Stimulated activated CD4-positive, alpha-beta T cell treated with anti-CD3 and anti-CD28 coated beads, Interleukin-1b, Interleukin-23, amount 100 ng/mL, for 48 hours (primary cell): ENCODE measurements at regions not wholly inside any gene's neighbourhood (a gene's known extent, or its start where the extent isn't known, plus 50 kb on each side); places are given as distances from the start of the nearest gene placed in this dataset.
"Not testable (repeated sequence)": the region's sequence is repeated elsewhere in the genome, so short reads cannot be mapped to it uniquely, and the experiment has no call there.

Experiments used
- DNase-seq: peaks from one replicate; pipeline ENCODE4 v3.0.0-alpha.2; 2020

- no peak for DNase-seq
These were observed 535.3 kb upstream of the HS3ST5 start for GRCh38 chr6:114878091-114878490.

- no peak for DNase-seq
These were observed 531.6 kb upstream of the HS3ST5 start for GRCh38 chr6:114874410-114874809.

DNA sequence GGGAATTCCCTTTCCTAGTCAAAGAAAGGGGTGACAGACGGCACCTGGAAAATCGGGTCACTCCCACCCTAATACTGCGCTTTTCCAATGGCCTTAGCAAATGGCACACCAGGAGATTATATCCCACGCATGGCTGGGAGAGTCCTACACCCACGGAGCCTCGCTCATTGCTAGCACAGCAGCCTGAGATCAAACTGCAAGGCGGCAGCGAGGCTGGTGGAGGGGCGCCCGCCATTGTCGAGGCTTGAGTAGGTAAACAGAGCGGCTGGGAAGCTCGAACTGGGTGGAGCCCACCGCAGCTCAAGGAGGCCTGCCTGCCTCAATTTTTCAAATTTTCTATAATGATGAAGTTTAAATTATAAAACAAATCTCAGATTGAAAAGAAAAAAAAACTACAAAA lies 522.7 kb upstream of the HS3ST5 start:
- not testable (repeated sequence) for DNase-seq

- DNase-seq, result no peak
These were observed 520.8 kb upstream of the HS3ST5 start for GRCh38 chr6:114863610-114864009.

DNA sequence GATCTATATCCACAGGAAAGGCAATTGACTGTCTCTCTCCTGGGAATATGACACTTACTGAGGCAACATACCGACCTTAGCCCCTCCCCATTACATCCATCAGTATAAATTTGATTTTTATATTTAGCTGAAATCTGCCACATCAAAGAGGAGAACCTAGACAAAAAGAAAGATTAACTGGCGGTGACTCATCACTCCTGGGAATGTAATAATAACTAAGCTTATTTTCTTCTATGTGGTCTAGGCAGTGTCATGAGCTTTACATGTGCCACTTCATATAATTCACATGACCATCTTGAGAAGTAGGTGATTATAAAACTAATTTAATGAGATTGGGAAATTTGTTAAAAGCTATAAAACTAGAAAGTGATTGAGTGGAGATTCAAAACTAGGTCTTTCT lies 520.0 kb upstream of the HS3ST5 start:
- no peak for DNase-seq

GRCh38 chr6:114862064-114862463 lies 519.2 kb upstream of the HS3ST5 start:
- DNase-seq, result no peak

DNA sequence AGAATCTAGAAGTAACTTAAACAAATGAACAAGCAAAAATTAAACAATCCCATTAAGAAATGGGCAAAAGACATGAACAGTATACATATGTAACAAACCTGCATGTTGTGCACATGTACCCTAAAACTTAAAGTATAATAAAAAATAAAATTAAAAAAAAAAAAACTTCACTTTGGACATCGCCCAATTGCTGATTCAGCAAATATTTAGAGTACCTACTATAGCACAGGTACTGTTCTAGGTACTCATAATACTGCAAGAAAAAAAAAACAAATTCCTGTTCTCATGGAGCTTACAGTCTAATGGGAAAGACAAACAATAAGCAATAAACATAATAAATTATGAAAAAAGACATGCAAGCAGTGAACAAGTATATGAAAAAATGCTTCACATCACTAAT lies 501.5 kb upstream of the HS3ST5 start:
- DNase-seq, result no peak

GRCh38 chr6:114839019-114839418 lies 496.2 kb upstream of the HS3ST5 start:
- no peak for DNase-seq

DNA sequence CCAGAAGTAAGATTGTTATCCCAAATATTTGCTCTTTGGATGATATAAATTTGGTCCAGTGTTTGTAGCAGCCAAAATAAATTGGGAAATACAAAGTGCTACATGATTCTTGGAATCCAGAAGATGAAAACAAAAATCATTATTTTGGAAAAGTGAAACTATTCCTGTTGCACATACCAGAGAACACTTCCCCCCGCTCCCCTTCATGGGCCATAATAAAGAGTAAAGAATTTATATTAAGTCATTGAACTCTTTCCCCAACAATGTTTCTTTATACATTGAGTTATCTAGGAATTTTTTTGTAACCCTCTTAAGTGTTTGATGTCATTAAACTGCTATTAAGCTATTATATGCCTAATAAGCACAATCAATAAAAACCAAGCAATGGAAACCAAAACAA lies 490.4 kb upstream of the HS3ST5 start:
- DNase-seq, result no peak

- no peak for DNase-seq
These were observed 487.7 kb upstream of the HS3ST5 start for GRCh38 chr6:114830515-114830914.

- no peak for DNase-seq
These were observed 484.3 kb upstream of the HS3ST5 start for GRCh38 chr6:114827135-114827534.

GRCh38 chr6:114824409-114824808 lies 481.6 kb upstream of the HS3ST5 start:
- no peak for DNase-seq

- no peak for DNase-seq
These were observed 473.9 kb upstream of the HS3ST5 start for GRCh38 chr6:114816678-114817077.

DNA sequence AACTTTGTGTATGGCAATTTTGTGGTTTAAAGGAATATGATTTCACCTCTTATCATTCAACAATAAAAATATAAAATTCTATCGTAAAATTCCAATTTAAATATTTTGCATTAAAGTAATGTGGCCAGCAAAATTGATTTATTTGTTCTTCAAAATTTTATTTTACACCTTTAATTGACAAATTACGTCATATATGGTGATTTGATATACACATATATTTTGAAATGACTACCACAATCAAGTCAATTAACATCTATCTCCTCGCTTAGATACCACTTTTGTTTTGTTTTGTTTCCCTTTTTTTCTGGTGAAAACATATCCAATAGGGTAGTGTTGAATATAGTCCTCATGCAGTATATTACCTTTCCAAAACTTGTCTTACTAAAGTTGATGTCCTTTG lies 467.6 kb upstream of the HS3ST5 start:
- no peak for DNase-seq

DNA sequence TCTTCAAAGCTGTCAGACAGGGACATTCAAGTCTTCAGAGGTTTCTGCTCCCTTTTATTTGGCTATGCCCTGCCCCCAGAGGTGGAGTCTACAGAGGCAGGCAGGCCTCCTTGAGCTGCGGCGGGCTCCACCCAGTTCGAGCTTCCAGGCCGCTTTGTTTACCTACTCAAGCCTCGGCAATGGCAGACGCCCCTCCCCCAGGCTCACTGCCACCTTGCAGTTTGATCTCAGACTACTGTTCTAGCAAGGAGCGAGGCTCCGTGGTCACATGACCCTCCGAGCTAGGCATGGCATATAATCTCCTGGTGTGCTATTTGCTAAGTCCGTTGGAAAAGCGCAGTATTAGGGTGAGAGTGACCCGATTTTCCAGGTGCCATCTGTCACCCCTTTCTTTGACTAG lies 462.6 kb upstream of the HS3ST5 start:
- not testable (repeated sequence) for DNase-seq

DNA sequence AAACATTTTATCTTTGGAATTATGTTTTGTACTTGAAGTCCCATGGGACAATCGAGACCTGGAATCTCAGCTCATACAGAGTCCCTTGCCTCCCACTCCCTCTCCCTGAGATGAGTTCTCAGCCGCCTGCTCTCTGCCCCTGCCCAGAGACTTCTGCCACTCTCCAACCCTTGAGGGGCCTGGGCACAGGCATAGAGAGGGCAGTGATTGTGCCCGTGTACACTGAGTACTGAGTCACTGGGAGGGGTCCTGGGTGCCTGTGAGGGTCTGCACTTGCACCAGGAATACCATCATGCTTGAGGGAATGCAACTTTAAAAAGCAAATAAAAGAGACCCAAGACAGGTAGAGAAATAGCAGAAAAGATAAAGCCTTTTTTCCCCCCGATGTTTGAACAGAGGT lies 453.8 kb upstream of the HS3ST5 start:
- no peak for DNase-seq

DNA sequence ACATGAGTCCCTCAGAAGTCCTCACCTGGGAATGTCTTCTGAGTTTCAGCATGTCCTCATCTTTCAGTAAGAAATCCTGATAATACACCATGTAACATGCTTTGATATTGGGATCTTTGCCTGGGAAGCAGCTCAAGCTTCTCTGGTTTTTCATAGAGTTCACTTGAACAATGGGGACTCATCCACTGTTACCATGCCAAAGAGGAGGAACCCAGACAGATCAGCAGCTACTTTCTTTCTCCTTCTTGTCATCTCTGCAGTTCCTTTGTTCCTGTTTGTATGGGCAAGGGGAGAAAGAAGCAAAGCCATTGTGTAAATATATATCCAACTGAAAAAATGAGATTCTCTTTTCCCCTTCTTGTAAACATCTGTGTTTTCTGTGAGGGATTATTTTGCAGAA lies 450.6 kb upstream of the HS3ST5 start:
- DNase-seq, result no peak

- DNase-seq, result no peak
These were observed 442.7 kb upstream of the HS3ST5 start for GRCh38 chr6:114785235-114786127.

DNA sequence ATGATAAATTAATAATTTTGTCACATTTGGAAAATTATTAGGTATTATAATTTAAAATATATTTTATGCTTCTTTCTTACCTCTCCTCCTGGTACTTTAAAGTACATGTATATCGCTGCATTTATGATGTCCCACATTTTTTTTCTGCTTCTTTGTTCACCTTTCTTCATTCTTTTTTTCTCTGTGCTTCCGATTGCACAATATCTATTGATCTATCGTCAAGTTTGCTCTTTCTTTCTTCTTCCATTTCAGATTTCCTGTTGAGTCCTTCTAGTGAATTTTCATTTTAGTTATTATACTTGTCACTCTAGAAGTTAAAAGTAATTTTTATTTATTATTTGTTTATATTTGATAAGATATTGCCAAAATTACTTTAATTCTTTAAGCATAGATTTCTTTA lies 441.0 kb upstream of the HS3ST5 start:
- no peak for DNase-seq

DNA sequence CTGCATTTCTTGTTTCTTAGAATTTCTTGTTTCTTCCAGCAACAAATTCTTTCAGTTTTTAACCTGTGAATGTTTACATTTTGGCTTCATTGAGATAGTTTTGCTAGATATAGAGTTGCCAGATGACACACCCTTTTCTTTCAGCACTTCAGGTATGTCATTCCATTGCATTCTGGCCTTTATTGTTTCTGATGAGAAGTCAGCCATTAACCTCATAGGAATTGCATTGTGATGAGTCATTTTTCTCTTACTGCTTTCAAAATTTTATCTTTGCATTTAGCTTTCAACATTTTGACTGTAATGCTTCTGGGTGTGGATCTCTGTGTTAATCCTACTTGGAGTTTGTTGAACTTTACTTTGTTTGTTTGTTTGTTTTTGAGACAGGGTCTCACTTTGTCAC lies 440.3 kb upstream of the HS3ST5 start:
- no peak for DNase-seq

- DNase-seq, result no peak
These were observed 422.0 kb upstream of the HS3ST5 start for GRCh38 chr6:114764866-114765265.

DNA sequence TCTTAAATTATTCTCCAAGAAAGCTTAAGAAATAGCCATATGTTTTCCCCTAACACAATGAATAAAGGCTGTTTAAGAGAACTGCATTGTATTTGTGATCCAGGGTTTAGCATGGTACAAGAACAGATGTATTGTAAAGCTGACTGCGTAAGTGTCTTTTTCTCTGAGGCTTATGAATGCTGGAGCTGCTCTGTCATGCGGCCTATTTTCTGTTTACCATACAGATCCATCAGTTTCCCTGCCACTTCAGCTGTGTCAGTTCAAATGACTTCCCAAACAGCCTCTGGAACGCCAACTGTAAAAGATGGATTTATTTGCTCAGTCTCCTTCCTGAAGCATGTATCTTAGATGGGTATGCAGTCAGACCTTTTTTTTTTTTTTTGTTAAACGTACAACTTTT lies 419.3 kb upstream of the HS3ST5 start:
- DNase-seq, result no peak

DNA sequence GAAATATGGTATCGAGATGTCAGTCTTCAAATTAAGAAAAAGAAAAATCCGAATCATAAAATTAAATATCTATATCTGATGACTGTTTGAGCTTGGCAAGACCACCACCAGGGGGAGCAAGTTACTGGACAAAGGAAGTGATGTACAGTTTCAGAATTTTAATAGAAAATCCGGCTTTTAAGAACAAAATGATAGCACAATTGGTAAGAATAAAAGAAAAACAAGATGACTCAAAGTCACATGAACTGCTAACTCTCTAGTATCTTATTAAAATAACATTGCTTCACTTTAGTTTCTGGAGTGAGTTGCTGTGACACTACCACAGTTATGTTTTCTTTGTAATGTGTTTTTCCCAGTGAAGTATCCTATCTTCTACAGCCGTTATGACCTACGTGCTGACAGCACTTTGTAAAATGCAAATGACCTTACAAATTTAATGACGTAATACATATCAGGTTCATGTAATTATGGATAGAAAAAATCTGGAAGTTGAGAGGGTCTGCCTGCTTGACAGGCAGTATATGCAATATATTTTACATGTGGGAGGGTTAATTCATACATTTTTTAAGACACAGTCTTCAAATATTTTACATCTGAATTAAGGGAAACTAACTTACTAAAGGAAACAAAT lies 405.3 kb upstream of the HS3ST5 start:
- DNase-seq, result no peak

GRCh38 chr6:114740547-114740946 lies 397.7 kb upstream of the HS3ST5 start:
- DNase-seq, result no peak

DNA sequence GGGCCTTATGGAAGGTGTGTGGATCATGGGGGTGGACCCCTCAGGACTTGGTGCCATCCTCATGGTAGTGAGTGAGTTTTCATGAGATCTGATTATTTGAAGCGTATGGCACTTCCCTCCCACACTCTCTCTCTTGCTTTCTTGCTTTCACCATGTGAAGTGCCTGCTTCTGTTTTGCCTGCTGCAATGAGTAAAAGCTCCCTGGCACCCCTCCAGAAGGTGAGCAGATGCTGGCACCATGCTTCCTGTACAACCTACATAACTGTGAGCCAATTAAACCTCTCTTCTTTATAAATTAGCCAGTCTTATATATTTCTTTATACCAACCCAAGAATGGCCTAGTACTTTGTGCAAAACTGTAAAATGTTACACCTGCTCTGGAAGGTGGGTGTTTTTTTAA lies 396.8 kb upstream of the HS3ST5 start:
- no peak for DNase-seq
